ENCODE measurements at regions not wholly inside any gene's neighbourhood (a gene's known extent, or its start where the extent isn't known, plus 50 kb on each side); places are given as distances from the start of the nearest gene placed in this dataset.

- TF ChIP-seq CTCF (conservative IDR thresholded peaks at IDR 0.05; ENCODE audit: low read length) = no peak
- no peak for TF ChIP-seq EZH2phosphoT487 (IDR thresholded peaks at IDR 0.05; ENCODE audit: borderline replicate concordance)
These were observed 87.0 kb upstream of the LRP1B start for GRCh38 chr2:142217804-142218203.

All from Loucy (cell line).